GM12891 (cell line): ENCODE measurements at regions not wholly inside any gene's neighbourhood (a gene's known extent, or its start where the extent isn't known, plus 50 kb on each side); places are given as distances from the start of the nearest gene placed in this dataset.

ENCODE experiments used
- PAX5 ChIP-seq: IDR thresholded peaks from 2 replicates; pipeline ENCODE4 v1.6.1; 2011; ENCODE audit warnings: low read length, moderate library complexity, mild to moderate bottlenecking; ENCODE audit not compliant: insufficient read depth, severe bottlenecking
- POLR2A ChIP-seq: IDR thresholded peaks from 2 replicates; pipeline ENCODE4 v1.6.1; 2011; ENCODE audit warnings: low read depth, low read length, control low read depth
- POLR2AphosphoS5 ChIP-seq: IDR thresholded peaks from 2 replicates; pipeline ENCODE4 v1.6.1; 2011; ENCODE audit warnings: low read depth, low read length, control low read depth
- SPI1 ChIP-seq: IDR thresholded peaks from 2 replicates; pipeline ENCODE4 v1.6.1; 2011; ENCODE audit warnings: low read depth, low read length, control low read depth
- TAF1 ChIP-seq: IDR thresholded peaks from 2 replicates; pipeline ENCODE4 v1.6.1; 2011; ENCODE audit warnings: low read depth, low read length, control low read depth

- TF ChIP-seq POLR2A (no peak), POLR2AphosphoS5 (no peak), SPI1 (no peak), TAF1 (no peak), PAX5 (no peak)
Observed at GRCh38 chr10:121148921-121149320, 297.8 kb downstream of the WDR11 start.
